AG09319 (cell line): ENCODE measurements at regions not wholly inside any gene's neighbourhood (a gene's known extent, or its start where the extent isn't known, plus 50 kb on each side); places are given as distances from the start of the nearest gene placed in this dataset.

Experiments used
- DNase-seq: peaks from one replicate; pipeline ENCODE4 v3.0.0-alpha.2; 2010; ENCODE audit warnings: low read depth; ENCODE audit errors: extremely low read depth
- TF ChIP-seq, protein P1 (sequence below): IDR thresholded peaks from 2 replicates; pipeline ENCODE4 v1.5.1; 2011; ENCODE audit warnings: low read depth, mild to moderate bottlenecking, inconsistent platforms, low read length, moderate library complexity

DNA sequence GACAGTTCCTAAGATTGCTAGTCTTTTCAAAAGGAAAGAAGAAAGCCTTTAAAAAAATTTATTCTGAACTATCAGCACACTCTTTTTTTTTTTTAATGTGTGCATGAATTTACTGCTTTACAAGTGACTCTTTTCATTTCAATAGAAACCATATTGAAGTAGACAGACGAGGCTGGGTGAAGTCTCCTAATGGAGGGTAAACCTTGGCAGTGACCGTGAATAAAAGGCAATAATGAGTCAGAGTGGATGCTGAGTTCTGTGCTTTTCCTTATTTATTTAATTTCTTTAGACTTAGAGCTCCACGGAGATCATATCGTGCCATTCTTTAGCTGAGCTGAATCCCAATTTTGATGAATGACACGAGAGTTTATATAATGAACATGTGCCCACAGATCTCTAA, 196.9 kb downstream of the PRL start:
- no peak for DNase-seq
- TF ChIP-seq, protein P1, sequence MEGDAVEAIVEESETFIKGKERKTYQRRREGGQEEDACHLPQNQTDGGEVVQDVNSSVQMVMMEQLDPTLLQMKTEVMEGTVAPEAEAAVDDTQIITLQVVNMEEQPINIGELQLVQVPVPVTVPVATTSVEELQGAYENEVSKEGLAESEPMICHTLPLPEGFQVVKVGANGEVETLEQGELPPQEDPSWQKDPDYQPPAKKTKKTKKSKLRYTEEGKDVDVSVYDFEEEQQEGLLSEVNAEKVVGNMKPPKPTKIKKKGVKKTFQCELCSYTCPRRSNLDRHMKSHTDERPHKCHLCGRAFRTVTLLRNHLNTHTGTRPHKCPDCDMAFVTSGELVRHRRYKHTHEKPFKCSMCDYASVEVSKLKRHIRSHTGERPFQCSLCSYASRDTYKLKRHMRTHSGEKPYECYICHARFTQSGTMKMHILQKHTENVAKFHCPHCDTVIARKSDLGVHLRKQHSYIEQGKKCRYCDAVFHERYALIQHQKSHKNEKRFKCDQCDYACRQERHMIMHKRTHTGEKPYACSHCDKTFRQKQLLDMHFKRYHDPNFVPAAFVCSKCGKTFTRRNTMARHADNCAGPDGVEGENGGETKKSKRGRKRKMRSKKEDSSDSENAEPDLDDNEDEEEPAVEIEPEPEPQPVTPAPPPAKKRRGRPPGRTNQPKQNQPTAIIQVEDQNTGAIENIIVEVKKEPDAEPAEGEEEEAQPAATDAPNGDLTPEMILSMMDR, result no peak

DNA sequence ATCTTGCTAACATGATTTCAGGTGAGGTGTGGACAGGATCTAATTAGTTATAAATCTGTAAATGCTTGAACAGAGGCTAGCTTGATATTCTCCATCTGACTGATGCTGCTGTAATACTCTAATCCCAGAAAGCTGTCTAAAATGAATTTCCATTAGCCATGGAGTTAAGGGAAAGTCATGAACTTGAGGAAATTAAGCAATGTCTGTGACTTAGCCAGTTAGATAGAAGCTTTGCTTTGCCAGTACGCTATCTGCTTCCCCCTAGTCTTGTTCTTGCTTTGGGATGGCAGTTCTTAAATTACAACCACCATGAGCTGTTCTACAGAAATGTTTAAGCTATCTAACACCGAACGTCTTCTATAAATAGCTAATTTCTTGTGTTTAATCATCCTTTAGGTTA, 195.7 kb downstream of the PRL start:
- TF ChIP-seq, protein P1, result no peak
- no peak for DNase-seq

DNA sequence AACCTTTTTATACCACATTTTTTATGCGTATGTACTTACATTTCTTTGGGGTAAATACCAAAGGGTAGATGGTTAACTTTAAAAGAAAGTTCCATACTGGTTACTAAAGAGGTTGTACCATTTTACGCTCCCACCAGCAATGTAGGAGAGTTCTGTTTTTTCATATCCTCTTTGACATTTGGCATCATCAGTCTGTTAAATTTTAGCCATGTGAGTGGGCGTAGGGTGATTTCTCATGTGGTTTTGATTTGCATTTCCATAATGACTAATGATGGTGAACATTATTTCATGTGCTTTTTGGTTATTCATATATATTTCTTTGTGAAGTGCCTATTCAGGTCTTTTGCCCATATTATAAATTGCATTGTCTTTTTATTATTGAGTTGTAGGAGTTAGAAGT, 194.2 kb downstream of the PRL start:
- no peak for DNase-seq
- TF ChIP-seq, protein P1, result no peak

DNA sequence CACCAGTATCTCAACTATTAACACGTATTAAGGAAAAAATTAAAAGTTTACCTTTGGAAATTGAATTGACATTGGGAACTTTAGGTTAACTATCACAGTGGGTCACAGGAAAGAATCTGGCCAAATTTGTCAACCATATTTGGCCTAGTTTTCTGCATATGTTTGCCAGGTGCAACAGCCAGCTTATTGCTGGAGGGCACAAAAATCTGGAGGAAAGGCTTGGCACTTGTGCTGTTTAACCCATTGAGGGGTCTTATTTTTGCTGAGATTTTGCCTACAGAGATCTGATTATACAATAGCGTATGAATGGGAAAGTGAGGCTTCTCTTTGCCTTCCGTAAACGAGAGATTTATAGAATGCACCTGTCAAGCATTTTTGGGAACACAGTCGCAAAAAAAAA, 190.4 kb downstream of the PRL start:
- TF ChIP-seq, protein P1, result no peak
- DNase-seq, result no peak

DNA sequence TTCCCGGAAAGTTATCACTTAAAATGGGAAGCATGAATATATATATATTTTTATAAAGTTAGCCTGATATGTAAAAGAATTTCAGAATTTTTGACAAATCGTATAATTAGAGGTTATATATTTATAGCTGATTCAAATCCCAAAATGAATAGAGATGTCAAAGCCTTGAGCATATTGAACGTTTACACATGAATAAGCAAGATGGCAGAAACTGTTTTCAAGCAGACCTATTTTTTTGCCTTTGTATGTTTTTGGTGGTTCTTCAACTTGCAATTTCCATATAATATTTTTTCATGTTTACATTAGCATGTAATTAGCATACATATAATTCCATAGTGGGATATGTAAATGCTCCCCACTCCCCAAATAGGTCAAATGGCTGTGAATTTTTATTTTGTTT, 189.9 kb downstream of the PRL start:
- TF ChIP-seq, protein P1, result no peak
- DNase-seq, result no peak

DNA sequence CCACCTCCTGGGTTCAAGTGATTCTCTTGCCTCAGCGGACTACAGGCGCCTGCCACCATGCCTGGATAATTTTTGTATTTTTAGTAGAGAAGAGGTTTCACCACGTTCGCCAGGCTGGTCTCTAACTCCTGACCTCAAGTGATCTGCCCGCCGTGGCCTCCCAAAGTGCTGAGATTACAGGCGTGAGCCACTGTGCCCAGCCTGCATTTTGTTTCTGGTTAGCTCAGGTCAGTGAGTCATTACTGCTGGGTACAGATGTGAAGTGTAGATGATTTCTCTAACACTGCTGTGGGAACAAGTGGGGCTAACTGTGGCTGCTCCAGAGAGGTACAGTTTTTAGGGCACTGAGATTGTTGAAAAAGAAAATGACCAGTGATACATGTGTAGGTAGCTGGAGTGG, 188.6 kb downstream of the PRL start:
- DNase-seq, result no peak
- TF ChIP-seq, protein P1, result no peak

DNA sequence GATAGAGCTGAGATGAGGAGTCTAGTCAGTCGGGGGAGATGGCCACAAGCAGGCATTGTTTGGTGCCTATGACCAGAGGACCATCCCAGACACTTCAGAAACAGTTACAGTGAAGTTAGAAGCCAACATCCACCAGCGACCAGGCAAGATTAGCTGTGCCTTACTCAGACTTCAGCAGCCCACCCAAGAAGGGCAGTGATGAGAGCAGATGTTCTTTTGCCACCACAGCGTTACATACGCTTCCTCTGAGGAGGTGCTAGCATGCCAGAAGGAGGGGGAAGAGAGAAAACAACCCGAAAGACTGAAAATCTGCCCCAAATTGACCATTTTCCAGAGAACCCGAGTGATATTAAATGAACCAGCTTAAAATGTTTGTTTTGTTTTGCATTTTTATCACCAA, 186.8 kb downstream of the PRL start:
- TF ChIP-seq, protein P1, result no peak
- DNase-seq, result no peak
